WTC11 (cell line): ENCODE measurements at regions not wholly inside any gene's neighbourhood (a gene's known extent, or its start where the extent isn't known, plus 50 kb on each side); places are given as distances from the start of the nearest gene placed in this dataset.
"Not testable (repeated sequence)": the region's sequence is repeated elsewhere in the genome, so short reads cannot be mapped to it uniquely, and the experiment has no call there.

Experiments
- ATF1 ChIP-seq: sonication (generic); formaldehyde crosslinking; IDR thresholded peaks from 2 replicates; pipeline ENCODE4 v1.8.1; 2023; ENCODE audit warnings: mild to moderate bottlenecking, moderate library complexity, missing genetic modification reagents
- CTCF ChIP-seq: fragments of 200-600 bp; IDR thresholded peaks from 2 replicates; pipeline ENCODE4 v1.8.0; 2022; ENCODE audit warnings: antibody characterized with exemption
- E2F4 ChIP-seq: sonication (generic); formaldehyde crosslinking; IDR thresholded peaks from 2 replicates; pipeline ENCODE4 v1.8.1; 2022; ENCODE audit warnings: low read depth, mild to moderate bottlenecking, moderate library complexity, missing genetic modification reagents, borderline replicate concordance
- ESRRA ChIP-seq: sonication (generic); formaldehyde crosslinking; IDR thresholded peaks from 2 replicates; pipeline ENCODE4 v1.8.1; 2022; ENCODE audit warnings: mild to moderate bottlenecking, missing genetic modification reagents, borderline replicate concordance
- FOXP4 ChIP-seq: sonication (generic); formaldehyde crosslinking; IDR thresholded peaks from 2 replicates; pipeline ENCODE4 v1.8.0; 2022; ENCODE audit warnings: mild to moderate bottlenecking, missing genetic modification reagents
- GRHL2 ChIP-seq: fragments of 250-450 bp; sonication (Bioruptor Pico); IDR thresholded peaks from 2 replicates; pipeline ENCODE4 v1.8.0; 2022; ENCODE audit warnings: mild to moderate bottlenecking, moderate library complexity; ENCODE audit not compliant: insufficient replicate concordance, severe bottlenecking
- IRF1 ChIP-seq: sonication (generic); formaldehyde crosslinking; IDR thresholded peaks from 2 replicates; pipeline ENCODE4 v1.8.0; 2023; ENCODE audit warnings: missing genetic modification reagents
- MAX ChIP-seq: sonication (generic); formaldehyde crosslinking; IDR thresholded peaks from 2 replicates; pipeline ENCODE4 v1.8.0; 2022; ENCODE audit warnings: mild to moderate bottlenecking, missing genetic modification reagents
- ZBTB21 ChIP-seq: sonication (generic); formaldehyde crosslinking; IDR thresholded peaks from 2 replicates; pipeline ENCODE4 v1.8.1; 2023; ENCODE audit warnings: mild to moderate bottlenecking, missing genetic modification reagents, borderline replicate concordance
- ZNF138 ChIP-seq: sonication (generic); formaldehyde crosslinking; conservative IDR thresholded peaks from 2 replicates; pipeline ENCODE4 v1.8.1; 2022; ENCODE audit warnings: mild to moderate bottlenecking, moderate library complexity, missing genetic modification reagents
- ZNF219 ChIP-seq: sonication (generic); formaldehyde crosslinking; IDR thresholded peaks from 2 replicates; pipeline ENCODE4 v1.8.0; 2023; ENCODE audit warnings: missing genetic modification reagents, mild to moderate bottlenecking, borderline replicate concordance

GRCh38 chr11:29445191-29445590 lies 571.6 kb downstream of the KCNA4 start:
- not testable (repeated sequence) for TF ChIP-seq CTCF; MAX (CRISPR knock-in tag); IRF1 (CRISPR knock-in tag); GRHL2; ESRRA (CRISPR knock-in tag); FOXP4 (CRISPR knock-in tag); ATF1 (CRISPR knock-in tag); ZBTB21 (CRISPR knock-in tag); E2F4 (CRISPR knock-in tag); ZNF138 (CRISPR knock-in tag); ZNF219 (CRISPR knock-in tag)
